ENCODE measurements at regions not wholly inside any gene's neighbourhood (a gene's known extent, or its start where the extent isn't known, plus 50 kb on each side); places are given as distances from the start of the nearest gene placed in this dataset.
"Not testable (repeated sequence)": the region's sequence is repeated elsewhere in the genome, so short reads cannot be mapped to it uniquely, and the experiment has no call there.

- no peak for DNase-seq (ENCODE audit: extremely low spot score, unreplicated experiment)
- Mint-ChIP-seq H3K36me3 (ENCODE audit: unreplicated experiment) (no peaks in the 10 kb centered on the region), H3K4me1 (ENCODE audit: unreplicated experiment) (no peaks in the 10 kb centered on the region), H3K27me3 (ENCODE audit: unreplicated experiment) (no peaks in the 10 kb centered on the region), H3K27ac (ENCODE audit: unreplicated experiment) (no peak overlapping the region), H3K9me3 (ENCODE audit: unreplicated experiment) (peaks cover 19% of the 10 kb centered on the region), H3K4me3 (ENCODE audit: unreplicated experiment) (no peak overlapping the region)
- TF ChIP-seq CTCF (IDR thresholded peaks at IDR 0.05): no peak
Observed at GRCh38 chr2:116979916-116980764, 834.4 kb upstream of the DDX18 start.

GRCh38 chr2:116987447-116987846, 827.0 kb upstream of the DDX18 start:
- Mint-ChIP-seq H3K36me3 (ENCODE audit: unreplicated experiment) (no peaks in the 10 kb centered on the region), H3K4me3 (ENCODE audit: unreplicated experiment) (no peak overlapping the region), H3K9me3 (ENCODE audit: unreplicated experiment) (peaks cover 18% of the 10 kb centered on the region), H3K27ac (ENCODE audit: unreplicated experiment) (no peak overlapping the region), H3K4me1 (ENCODE audit: unreplicated experiment) (no peaks in the 10 kb centered on the region), H3K27me3 (ENCODE audit: unreplicated experiment) (no peaks in the 10 kb centered on the region)
- no peak for DNase-seq (ENCODE audit: extremely low spot score, unreplicated experiment)
- no peak for TF ChIP-seq CTCF (IDR thresholded peaks at IDR 0.05)

- H3K27ac Mint-ChIP-seq (ENCODE audit: unreplicated experiment): no peak overlapping the region
- DNase-seq (ENCODE audit: extremely low spot score, unreplicated experiment): no peak
- peaks cover 19% of the 10 kb centered on the region for H3K9me3 Mint-ChIP-seq (ENCODE audit: unreplicated experiment)
- no peak overlapping the region for H3K4me3 Mint-ChIP-seq (ENCODE audit: unreplicated experiment)
- H3K27me3 Mint-ChIP-seq (ENCODE audit: unreplicated experiment): no peaks in the 10 kb centered on the region
- no peaks in the 10 kb centered on the region for H3K36me3 Mint-ChIP-seq (ENCODE audit: unreplicated experiment)
- TF ChIP-seq CTCF (IDR thresholded peaks at IDR 0.05): no peak
- no peaks in the 10 kb centered on the region for H3K4me1 Mint-ChIP-seq (ENCODE audit: unreplicated experiment)
Observed at GRCh38 chr2:116988303-116988702, 826.2 kb upstream of the DDX18 start.

GRCh38 chr2:117019357-117019756, 795.1 kb upstream of the DDX18 start:
- Mint-ChIP-seq H3K4me3 (ENCODE audit: unreplicated experiment) (no peak overlapping the region), H3K27me3 (ENCODE audit: unreplicated experiment) (no peaks in the 10 kb centered on the region), H3K9me3 (ENCODE audit: unreplicated experiment) (no peaks in the 10 kb centered on the region), H3K4me1 (ENCODE audit: unreplicated experiment) (no peaks in the 10 kb centered on the region), H3K27ac (ENCODE audit: unreplicated experiment) (no peak overlapping the region), H3K36me3 (ENCODE audit: unreplicated experiment) (no peaks in the 10 kb centered on the region)
- no peak for DNase-seq (ENCODE audit: extremely low spot score, unreplicated experiment)
- no peak for TF ChIP-seq CTCF (IDR thresholded peaks at IDR 0.05)

- no peak for DNase-seq (ENCODE audit: extremely low spot score, unreplicated experiment)
- TF ChIP-seq CTCF (IDR thresholded peaks at IDR 0.05): no peak
- Mint-ChIP-seq H3K4me3 (ENCODE audit: unreplicated experiment) (no peak overlapping the region), H3K4me1 (ENCODE audit: unreplicated experiment) (no peaks in the 10 kb centered on the region), H3K36me3 (ENCODE audit: unreplicated experiment) (no peaks in the 10 kb centered on the region), H3K9me3 (ENCODE audit: unreplicated experiment) (peaks cover 25% of the 10 kb centered on the region), H3K27me3 (ENCODE audit: unreplicated experiment) (no peaks in the 10 kb centered on the region), H3K27ac (ENCODE audit: unreplicated experiment) (no peak overlapping the region)
Observed at GRCh38 chr2:117027646-117028045, 786.8 kb upstream of the DDX18 start.

GRCh38 chr2:117028708-117029107, 785.8 kb upstream of the DDX18 start:
- not testable (repeated sequence) for H3K27ac Mint-ChIP-seq (ENCODE audit: unreplicated experiment); H3K4me3 Mint-ChIP-seq (ENCODE audit: unreplicated experiment)
- H3K9me3 Mint-ChIP-seq (ENCODE audit: unreplicated experiment): peaks cover 31% of the 10 kb centered on the region

More at GRCh38 chr2:117028708-117029107, 785.8 kb upstream of the DDX18 start:
- not testable (repeated sequence) for H3K27me3 Mint-ChIP-seq (ENCODE audit: unreplicated experiment); DNase-seq (ENCODE audit: extremely low spot score, unreplicated experiment); H3K4me1 Mint-ChIP-seq (ENCODE audit: unreplicated experiment); H3K36me3 Mint-ChIP-seq (ENCODE audit: unreplicated experiment)
